ENCODE measurements at regions not wholly inside any gene's neighbourhood (a gene's known extent, or its start where the extent isn't known, plus 50 kb on each side); places are given as distances from the start of the nearest gene placed in this dataset.

DNA sequence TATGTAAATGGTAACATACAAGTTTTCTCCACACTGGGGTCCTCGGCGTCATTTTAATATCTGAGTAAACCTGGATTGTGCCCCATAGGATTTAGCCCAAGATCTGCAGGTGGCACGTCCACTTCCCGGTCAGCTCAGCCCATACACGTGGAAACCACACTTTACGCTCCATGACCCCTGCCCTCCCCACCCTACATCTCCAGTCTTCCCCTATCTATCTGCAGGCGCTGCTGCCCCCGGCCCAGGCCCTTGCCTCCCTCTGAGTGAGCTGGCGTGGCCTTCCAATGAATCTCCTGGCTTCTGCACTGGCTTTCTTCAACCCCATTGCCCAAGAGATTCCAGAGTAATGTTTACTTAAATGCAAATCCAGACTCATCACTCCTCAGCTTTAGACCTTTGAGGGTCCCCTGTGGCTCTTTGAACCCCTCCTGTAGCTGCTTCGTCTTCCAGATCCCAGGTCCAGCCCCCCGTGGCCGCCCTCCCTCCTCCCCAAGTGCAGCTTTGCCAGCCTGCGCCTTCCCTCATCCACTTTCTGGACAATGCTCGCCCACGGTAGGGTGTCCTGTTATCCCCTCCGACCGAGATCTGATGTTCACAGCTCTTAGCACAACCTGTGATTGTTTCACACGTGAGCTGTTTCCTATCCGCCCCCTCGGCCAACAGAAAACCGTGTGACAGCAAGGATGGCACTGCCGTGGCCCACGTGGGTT is 421.4 kb upstream of the SALL3 start:
- no peak for TF ChIP-seq POLR2A (IDR thresholded peaks at IDR 0.05)
- TF ChIP-seq, protein P1, sequence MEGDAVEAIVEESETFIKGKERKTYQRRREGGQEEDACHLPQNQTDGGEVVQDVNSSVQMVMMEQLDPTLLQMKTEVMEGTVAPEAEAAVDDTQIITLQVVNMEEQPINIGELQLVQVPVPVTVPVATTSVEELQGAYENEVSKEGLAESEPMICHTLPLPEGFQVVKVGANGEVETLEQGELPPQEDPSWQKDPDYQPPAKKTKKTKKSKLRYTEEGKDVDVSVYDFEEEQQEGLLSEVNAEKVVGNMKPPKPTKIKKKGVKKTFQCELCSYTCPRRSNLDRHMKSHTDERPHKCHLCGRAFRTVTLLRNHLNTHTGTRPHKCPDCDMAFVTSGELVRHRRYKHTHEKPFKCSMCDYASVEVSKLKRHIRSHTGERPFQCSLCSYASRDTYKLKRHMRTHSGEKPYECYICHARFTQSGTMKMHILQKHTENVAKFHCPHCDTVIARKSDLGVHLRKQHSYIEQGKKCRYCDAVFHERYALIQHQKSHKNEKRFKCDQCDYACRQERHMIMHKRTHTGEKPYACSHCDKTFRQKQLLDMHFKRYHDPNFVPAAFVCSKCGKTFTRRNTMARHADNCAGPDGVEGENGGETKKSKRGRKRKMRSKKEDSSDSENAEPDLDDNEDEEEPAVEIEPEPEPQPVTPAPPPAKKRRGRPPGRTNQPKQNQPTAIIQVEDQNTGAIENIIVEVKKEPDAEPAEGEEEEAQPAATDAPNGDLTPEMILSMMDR (IDR thresholded peaks at IDR 0.05): no peak

Measured in vagina (tissue), 2 donors.